GM12891 (cell line): ENCODE measurements at regions not wholly inside any gene's neighbourhood (a gene's known extent, or its start where the extent isn't known, plus 50 kb on each side); places are given as distances from the start of the nearest gene placed in this dataset.

ENCODE experiments used
- POLR2A ChIP-seq: IDR thresholded peaks from 2 replicates; pipeline ENCODE4 v1.6.1; 2011; ENCODE audit warnings: low read depth, low read length, control low read depth
- POLR2AphosphoS5 ChIP-seq: IDR thresholded peaks from 2 replicates; pipeline ENCODE4 v1.6.1; 2011; ENCODE audit warnings: low read depth, low read length, control low read depth

DNA sequence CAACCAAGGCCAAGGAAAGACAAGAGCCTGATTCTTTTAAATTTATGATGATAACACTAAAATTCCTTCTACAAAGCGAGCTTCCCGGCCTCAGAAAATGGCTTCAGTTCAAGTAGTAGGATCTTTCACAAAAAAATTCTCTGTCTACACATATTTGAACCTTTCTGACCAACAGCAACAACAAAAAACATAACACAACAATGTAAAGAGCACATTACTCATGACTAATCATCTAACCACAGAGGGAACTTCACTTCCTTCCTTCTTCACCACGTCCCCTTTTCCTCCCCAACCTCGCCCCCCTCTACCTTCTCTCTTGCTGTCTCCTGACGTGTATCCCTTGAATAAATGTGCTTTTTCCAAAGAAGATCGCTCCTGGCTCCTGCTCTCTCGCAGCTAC, 228.2 kb downstream of the MYLK4 start:
- TF ChIP-seq POLR2AphosphoS5 (no peak), POLR2A (no peak)
